Heart right ventricle (tissue), 16 donors: ENCODE measurements at regions not wholly inside any gene's neighbourhood (a gene's known extent, or its start where the extent isn't known, plus 50 kb on each side); places are given as distances from the start of the nearest gene placed in this dataset.

ENCODE experiments used
- ATAC-seq, 8 donors: fragments of 200-7000 bp; cut with Tn5 transposase; one replicate each; pipeline ENCODE4 v1.9.1; 2020; ENCODE audit warnings: mild to moderate bottlenecking in 8 of 8, moderate library complexity in 8 of 8, moderate number of reproducible peaks in 1 of 8
- DNase-seq, 2 donors: peaks; one replicate each; pipeline ENCODE4 v3.0.0-alpha.2; 2020
- H3K27ac ChIP-seq, 10 donors: fragments of 200-600 bp; sonication (generic) in 2 of 10; one replicate each; pipeline versions ENCODE4 v1.5.0 to v1.8.0; 2020 to 2022; ENCODE audit warnings: mild to moderate bottlenecking in 3 of 10
- H3K27me3 ChIP-seq, 7 donors: fragments of 200-600 bp; one replicate each; pipeline ENCODE4 v1.8.0; 2021 to 2022; ENCODE audit warnings: mild to moderate bottlenecking in 2 of 7
- H3K36me3 ChIP-seq, 9 donors: fragments of 200-600 bp; sonication (generic) in 1 of 9; one replicate each; pipeline versions ENCODE4 v1.5.0 to v1.8.0; 2020 to 2022; ENCODE audit warnings: mild to moderate bottlenecking in 2 of 9
- H3K4me1 ChIP-seq, 9 donors: fragments of 200-600 bp; sonication (generic) in 1 of 9; one replicate each; pipeline versions ENCODE4 v1.5.0 to v1.8.0; 2020 to 2022; ENCODE audit warnings: mild to moderate bottlenecking in 4 of 9
- H3K4me3 ChIP-seq, 10 donors: fragments of 200-600 bp; sonication (generic) in 2 of 10; one replicate each; pipeline versions ENCODE4 v1.5.0 to v1.8.0; 2020 to 2022; ENCODE audit warnings: mild to moderate bottlenecking in 7 of 10, moderate library complexity in 2 of 10
- H3K9me3 ChIP-seq, 11 donors: fragments of 200-600 bp in 10 of 11; sonication (generic) in 2 of 11; one replicate each; pipeline versions ENCODE4 v1.5.0 to v1.8.0; 2013 to 2022; ENCODE audit warnings: mild to moderate bottlenecking in 2 of 11, control low read depth in 1 of 11, moderate library complexity in 1 of 11
- CTCF ChIP-seq, 9 donors: fragments of 200-600 bp; sonication (generic) in 2 of 9; IDR thresholded peaks; one replicate each; pipeline versions ENCODE4 v1.5.0 to v1.8.0; 2021 to 2022; ENCODE audit warnings: antibody characterized with exemption in 9 of 9, mild to moderate bottlenecking in 5 of 9, moderate library complexity in 1 of 9
- WGBS, 2 donors: extraction: QIAGEN DNeasy Blood & Tissue Kit; methylation state at CpG; one replicate each; pipeline ENCODE4 v1.1.7; 2013; ENCODE audit warnings: inconsistent platforms in 1 of 2; 5-methylcytosine and 5-hydroxymethylcytosine counted together
- intact Hi-C, 10 donors: fragments of 100-400 bp; cut with DNase I; formaldehyde crosslinking; loops; one replicate each; pipeline versions ENCODE4 v1.11.1 to v1.14.2; 2022
- donor health status: Arrhythmogenic right ventricular cardiomyopathy.
- donor health status: ischemic (EF 13 %, LVEDD 7.1; RV severe dilation, severe dysfunction).
- donor health status: healthy with polysubstance abuse.
- donor health status: DM: no; HTN: yes; CAD: no.
- donor health status: DM: no; HTN: no; CAD: no.
- donor health status: ischemic (EF 25% LVEDD 6.9; RV normal size, moderate dysfunction).
- donor health status: ischemic (EF 25% LVEDD 5.7; RV mildly dilated, moderate dysfunction).
- donor health status: healthy.
- donor health status: DM: yes; HTN: yes; CAD: no.
- donor health status: Ischemic cardiomyopathy.
- donor health status: ischemic (EF 35%, LVEDD 5.7; RV mildly dilated, moderate dysfunction).
- donor health status: nonischemic (EF 11% LVEDD 7.7; RV severe dilation, severe dysfunction).
- donor health status: DM: yes; HTN: yes; CAD: no.
- donor health status: PGD.
- donor health status: ischemic (EF 29% LVEDD 5.4; RV normal size, mild dysfunction).
- donor health status: nonischemic (EF 23%, LVEDD 6.1; RV moderate dilation, normal function).

DNA sequence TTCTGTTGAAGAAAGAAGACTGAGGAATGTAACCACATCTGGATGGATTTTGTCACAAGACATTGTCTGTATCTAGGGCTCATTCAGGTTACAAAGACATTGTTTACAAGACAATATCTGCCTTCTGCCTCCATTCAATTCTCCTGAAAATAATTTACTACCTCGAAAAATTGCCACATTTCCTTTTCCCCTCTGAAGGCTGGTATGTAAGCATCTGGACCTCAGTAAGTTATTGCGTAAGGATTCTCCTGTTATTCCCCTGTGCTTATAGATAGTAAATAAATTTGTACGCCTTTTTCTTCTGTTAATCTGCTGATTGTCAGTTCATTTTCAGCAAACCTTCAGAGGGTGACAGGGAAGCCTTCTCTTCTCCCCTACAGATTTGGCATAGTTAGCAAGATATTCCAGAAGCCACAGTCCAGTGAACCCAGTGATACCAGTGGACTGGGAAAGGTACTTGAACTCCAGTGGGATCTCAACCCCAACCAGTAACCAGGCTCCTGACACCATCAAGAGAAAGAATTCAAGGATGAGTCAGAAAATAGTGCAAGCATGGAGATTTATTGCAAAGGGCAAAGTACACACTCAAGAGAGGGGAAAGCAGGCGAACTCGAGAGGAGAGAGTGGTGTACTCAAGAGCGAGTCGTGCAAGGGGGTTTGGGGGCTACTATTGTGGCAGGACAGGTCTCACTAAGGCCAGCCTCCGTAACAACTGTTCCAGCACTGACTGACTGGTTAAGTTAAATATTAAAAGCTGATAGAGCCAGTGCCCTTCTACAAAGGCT lies 706.9 kb upstream of the GHITM start:
- no peak overlapping the region for H3K4me3 ChIP-seq
- H3K36me3 ChIP-seq, result no peaks in the 10 kb centered on the region
- DNase-seq, result no peak
- H3K27ac ChIP-seq, result no peak overlapping the region
- no peaks in the 10 kb centered on the region for H3K27me3 ChIP-seq
- peaks cover 0 to 8% (median 0%) of the 10 kb centered on the region in 9 donors for H3K4me1 ChIP-seq
- WGBS, 2 donors, result 82 to 88% methylated on average over 8 of the region's 8 CpGs
- intact Hi-C loops, result no loop called here
- TF ChIP-seq CTCF (IDR thresholded peaks at IDR 0.05), result no peak
- peaks cover 0 to 18% (median 0%) of the 10 kb centered on the region in 11 donors for H3K9me3 ChIP-seq
- ATAC-seq, result no peak

- H3K36me3 ChIP-seq, result no peaks in the 10 kb centered on the region
- intact Hi-C loops, result no loop called here
- peaks cover 0 to 18% (median 0%) of the 10 kb centered on the region in 11 donors for H3K9me3 ChIP-seq
- H3K27ac ChIP-seq, result no peak overlapping the region
- 62 to 63% methylated on average over 4 of the region's 4 CpGs for WGBS, 2 donors
- DNase-seq (no peak), ATAC-seq (no peak)
- H3K27me3 ChIP-seq, result no peaks in the 10 kb centered on the region
- no peak for TF ChIP-seq CTCF (IDR thresholded peaks at IDR 0.05)
- peaks cover 0 to 8% (median 0%) of the 10 kb centered on the region in 9 donors for H3K4me1 ChIP-seq
- H3K4me3 ChIP-seq, result no peak overlapping the region
Measured at GRCh38 chr10:83433705-83434104, 705.6 kb upstream of the GHITM start.

DNA sequence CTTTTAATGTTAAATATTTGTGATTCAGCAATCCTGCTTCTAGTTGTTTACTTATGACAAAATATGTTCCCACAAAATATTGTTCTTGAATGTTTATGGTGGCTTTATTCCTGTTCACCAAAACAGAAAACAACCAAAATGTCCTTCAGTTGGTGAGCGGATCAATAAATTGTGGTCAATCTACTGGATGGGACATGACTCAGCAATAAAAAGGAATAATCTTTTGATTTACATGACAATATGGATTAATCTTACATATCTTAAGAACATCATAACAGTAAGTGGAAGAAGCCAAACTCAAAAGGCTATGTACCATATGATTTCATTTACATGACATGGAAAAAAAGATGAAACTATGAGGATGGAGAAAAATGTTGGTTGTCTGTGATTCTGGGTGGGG lies 691.3 kb upstream of the GHITM start:
- Histone ChIP-seq H3K9me3 (peaks cover 0 to 3% (median 0%) of the 10 kb centered on the region in 11 donors), H3K4me3 (no peak overlapping the region), H3K27ac (no peak overlapping the region), H3K4me1 (no peaks in the 10 kb centered on the region), H3K36me3 (no peaks in the 10 kb centered on the region), H3K27me3 (no peaks in the 10 kb centered on the region)
- TF ChIP-seq CTCF (IDR thresholded peaks at IDR 0.05), result no peak
- WGBS, 2 donors, result 96 to 99% methylated on average over 1 of the region's 1 CpG
- intact Hi-C loops, result no loop called here
- DNase-seq (no peak), ATAC-seq (no peak)

- DNase-seq (no peak), ATAC-seq (no peak)
- Histone ChIP-seq H3K4me3 (no peak overlapping the region), H3K36me3 (no peaks in the 10 kb centered on the region), H3K4me1 (no peaks in the 10 kb centered on the region), H3K27me3 (no peaks in the 10 kb centered on the region), H3K27ac (no peak overlapping the region), H3K9me3 (peaks cover 0 to 6% (median 0%) of the 10 kb centered on the region in 11 donors)
- intact Hi-C loops, result no loop called here
- TF ChIP-seq CTCF (IDR thresholded peaks at IDR 0.05), result no peak
- WGBS, 2 donors, result 88 to 94% methylated on average over 13 of the region's 13 CpGs
Measured at GRCh38 chr10:83458611-83459010, 680.7 kb upstream of the GHITM start.
